Fibroblast of villous mesenchyme (primary cell): ENCODE measurements at regions not wholly inside any gene's neighbourhood (a gene's known extent, or its start where the extent isn't known, plus 50 kb on each side); places are given as distances from the start of the nearest gene placed in this dataset.

Source experiments
- DNase-seq: peaks from one replicate; pipeline ENCODE4 v3.0.0-alpha.2; 2010; ENCODE audit warnings: low read depth
- H3K4me3 ChIP-seq: 2 replicates; pipeline ENCODE4 v1.5.1; 2011; ENCODE audit warnings: low read depth, mild to moderate bottlenecking, low read length
- CTCF ChIP-seq: IDR thresholded peaks from 2 replicates; pipeline ENCODE4 v1.5.1; 2012; ENCODE audit warnings: low read depth, mild to moderate bottlenecking, low read length; ENCODE audit not compliant: insufficient read depth

- no peak for DNase-seq
- no peak overlapping the region for H3K4me3 ChIP-seq
- TF ChIP-seq CTCF = no peak
Measured at GRCh38 chr2:51151490-51152140, 119.7 kb upstream of the NRXN1 start.

DNA sequence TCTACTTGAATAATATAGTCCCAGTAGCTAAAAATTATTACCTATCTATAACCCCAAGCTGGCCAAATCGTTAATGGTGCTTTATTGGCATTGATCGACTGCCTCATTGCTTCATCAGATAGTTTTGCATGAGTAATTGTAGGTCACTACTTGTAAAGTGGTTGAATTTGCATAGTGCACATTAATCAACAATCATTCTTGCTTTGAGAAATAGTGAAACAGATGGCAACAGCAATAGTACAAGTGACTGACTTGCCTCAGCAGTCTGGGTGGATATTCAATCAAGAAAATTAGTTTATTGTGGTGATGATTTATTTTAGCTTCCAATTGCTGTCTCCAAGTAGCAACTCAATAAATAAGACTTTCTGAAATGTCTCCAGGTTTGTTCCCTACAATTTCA is 117.8 kb upstream of the NRXN1 start:
- DNase-seq = no peak
- no peak for TF ChIP-seq CTCF
- no peak overlapping the region for H3K4me3 ChIP-seq

DNA sequence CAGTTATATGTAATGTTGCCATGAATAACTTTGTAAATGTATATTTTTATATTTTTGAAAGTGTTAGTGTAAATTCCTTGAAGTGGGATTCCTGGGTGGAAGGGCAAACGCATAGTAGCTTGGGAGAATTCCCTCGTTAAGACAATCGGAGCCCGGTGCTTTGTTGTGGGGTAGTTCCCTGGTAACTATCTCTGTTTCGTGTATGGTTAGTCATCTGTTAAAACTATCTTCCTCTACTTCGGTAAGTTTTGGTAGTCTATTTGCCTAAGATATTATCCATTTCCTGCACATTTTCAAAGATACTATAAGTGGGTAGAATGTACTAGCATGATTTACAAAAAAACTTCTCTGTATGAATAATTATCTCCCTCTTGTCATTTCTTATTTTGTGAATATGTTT is 113.8 kb upstream of the NRXN1 start:
- no peak for TF ChIP-seq CTCF
- H3K4me3 ChIP-seq = no peak overlapping the region

GRCh38 chr2:51120754-51121280 is 88.9 kb upstream of the NRXN1 start:
- TF ChIP-seq CTCF = no peak
- H3K4me3 ChIP-seq = no peak overlapping the region
- DNase-seq = no peak

More for the DNA sequence above, 113.8 kb upstream of the NRXN1 start:
- DNase-seq = no peak

DNA sequence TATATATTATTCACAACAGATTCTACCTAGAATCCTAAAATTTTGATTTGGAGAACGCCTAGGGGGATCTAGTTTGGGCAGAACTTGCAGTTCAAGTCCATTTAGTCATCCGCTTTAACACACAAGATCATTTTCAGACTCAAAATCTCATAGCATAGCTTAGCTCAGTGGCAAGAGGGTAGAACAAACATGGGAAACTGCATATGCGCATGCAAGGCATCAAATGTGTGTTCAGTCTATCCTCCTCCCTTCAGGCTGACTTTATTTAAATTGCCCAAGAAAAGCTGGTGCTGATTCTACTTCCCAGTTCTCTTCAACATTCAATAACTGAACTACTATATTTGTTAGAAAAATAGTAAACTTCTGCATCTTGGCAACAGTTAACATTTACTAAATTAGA is 79.6 kb upstream of the NRXN1 start:
- no peak for TF ChIP-seq CTCF
- DNase-seq = no peak
- no peak overlapping the region for H3K4me3 ChIP-seq

GRCh38 chr2:51108794-51109193 is 76.9 kb upstream of the NRXN1 start:
- no peak overlapping the region for H3K4me3 ChIP-seq
- TF ChIP-seq CTCF = no peak
- no peak for DNase-seq

DNA sequence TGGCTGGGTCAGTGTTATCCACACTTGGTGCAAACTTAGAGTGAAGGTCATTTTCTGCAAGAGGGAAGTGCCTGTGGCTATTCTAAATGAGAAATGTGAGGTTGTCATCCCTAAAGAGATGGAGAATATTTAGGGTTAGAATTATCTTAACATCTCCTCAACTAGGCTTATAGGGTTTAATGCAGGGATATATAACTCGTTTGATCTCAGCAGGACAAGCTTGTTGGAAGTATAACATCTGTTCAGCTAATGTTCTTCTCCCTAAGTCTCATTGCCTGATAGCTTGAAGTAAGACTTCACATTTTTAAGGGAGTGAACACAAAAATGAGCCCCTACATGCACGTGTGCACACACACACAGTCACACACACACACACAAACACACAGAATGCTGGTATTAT is 75.9 kb upstream of the NRXN1 start:
- no peak overlapping the region for H3K4me3 ChIP-seq
- DNase-seq = no peak
- no peak for TF ChIP-seq CTCF
